SHP77 treated with DMSO at 0.1 percent for 48 hours (cell line): ENCODE measurements at regions not wholly inside any gene's neighbourhood (a gene's known extent, or its start where the extent isn't known, plus 50 kb on each side); places are given as distances from the start of the nearest gene placed in this dataset.

Source experiments
- DNase-seq: peaks from one replicate; lab custom pipeline; 2025; lab: John Stamatoyannopoulos, UW

DNA sequence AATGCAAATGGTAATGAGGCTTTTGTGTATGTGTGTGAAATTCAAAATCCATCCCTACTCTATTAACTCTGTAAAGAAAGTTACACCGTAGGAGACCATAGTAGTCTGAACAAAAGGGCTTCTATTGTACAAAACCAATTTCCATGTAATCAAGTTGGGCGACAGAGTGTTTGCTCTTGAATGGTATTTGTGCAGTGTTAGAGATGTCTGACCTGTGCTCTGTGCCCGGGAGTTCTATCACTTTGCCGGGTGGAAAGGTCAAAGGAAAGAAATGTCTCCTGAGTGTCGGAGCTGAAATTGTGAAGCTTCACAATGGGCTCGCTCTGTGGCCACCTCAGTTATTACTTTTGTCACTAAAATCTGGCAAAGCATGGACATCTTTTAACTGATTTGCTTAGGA lies 312.0 kb downstream of the SAMD5 start:
- DNase-seq: no peak

DNA sequence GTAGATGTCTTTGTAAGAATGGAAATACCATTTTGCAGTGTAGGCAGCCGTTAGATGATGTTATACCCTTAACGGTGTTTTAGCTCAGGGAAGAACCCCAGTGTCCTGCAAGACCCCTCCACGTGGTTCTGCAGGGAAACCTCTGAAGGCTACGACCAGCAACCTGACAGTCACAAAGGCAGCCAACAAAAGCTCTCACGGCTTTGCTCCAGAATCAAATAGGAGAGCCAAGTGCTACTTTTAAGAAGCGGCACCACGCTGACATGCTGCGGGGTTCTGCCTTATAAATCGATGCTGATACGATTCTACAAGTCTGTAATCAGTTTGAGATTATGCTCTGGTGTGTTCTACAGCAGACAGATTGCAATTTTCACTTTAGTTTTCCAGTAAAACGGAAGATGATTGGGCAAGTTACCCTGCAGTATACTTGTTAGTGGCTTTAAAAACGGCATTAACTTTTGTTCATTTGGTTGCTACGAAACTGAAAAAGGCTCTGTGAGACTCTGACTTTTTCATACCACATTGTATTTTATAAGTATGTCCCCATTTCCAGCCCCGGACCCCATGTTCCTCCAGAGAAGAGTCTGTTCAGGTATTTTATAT lies 312.9 kb downstream of the SAMD5 start:
- DNase-seq: no peak

DNA sequence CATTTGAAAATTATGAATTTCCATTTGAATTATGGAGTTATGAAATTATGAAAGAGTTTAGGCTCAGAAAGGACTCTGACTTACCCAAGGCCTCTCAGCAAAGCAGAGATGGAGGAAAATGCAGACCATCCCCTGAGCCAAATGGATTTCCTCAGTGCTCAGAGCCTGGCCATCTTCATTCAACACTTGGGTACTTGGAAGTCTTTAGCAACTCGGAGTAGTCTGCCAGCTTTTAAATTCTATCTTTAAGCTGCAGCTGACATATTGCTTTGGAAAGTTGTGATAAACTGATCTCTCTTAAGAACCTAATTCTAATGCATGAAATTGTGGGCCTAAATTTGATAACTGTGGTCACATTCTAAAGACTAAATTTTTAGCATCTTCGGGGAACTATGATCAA lies 315.4 kb downstream of the SAMD5 start:
- DNase-seq: no peak

DNA sequence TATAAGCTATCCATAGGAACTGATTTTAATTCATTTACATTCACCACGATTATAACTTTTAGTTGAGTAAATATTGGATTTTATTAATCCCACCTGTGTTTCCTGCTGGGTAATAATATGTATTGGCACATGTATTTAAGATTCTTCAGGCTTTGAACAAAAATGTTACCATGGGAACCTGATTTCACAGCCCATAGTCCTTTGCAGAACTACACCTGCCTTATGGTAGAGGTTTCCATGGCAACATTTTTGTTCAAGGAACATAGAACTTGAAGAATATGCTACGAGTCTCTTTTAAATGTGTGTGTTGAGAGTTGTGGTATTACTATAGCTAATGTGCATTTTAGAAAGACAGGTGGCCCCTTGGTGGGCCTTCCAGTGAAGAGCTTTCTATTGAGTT lies 317.4 kb downstream of the SAMD5 start:
- DNase-seq: no peak

DNA sequence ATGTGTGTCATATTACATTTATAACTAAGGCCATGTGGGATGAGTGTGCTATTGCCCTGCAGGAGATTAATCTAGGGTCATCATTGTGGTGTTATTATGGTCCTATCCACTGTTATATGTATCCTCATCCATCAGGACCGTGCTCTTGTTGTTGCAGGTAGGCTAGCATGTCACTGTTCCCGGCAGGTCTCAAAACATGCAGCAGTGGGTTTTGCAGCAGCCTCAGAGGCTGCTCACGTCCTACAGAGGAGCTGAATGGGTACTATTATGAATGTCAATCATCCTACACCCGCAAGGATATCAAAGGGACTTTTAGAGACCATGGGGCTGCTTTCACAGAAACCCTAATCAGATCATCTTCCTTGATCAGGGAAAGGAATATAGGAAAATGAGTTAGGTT lies 318.2 kb downstream of the SAMD5 start:
- no peak for DNase-seq

DNA sequence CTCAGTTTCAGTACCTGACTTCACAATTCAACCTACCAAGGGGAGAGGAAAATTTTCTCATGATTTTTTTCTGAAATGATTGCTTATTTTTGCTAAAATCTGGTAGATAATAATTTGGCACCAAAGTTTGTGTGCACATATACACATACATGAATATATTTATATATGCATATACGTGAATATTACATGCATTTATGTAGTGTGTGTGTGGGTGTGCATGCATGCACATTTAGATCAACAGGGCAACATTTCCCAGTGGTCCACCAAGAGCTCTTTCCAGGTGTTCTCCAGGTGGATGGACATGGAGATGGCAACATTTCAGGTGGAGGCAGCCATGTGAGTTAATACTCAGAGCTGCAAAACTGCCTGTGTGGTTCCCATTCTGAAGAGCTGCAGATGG lies 320.9 kb downstream of the SAMD5 start:
- DNase-seq: no peak

DNA sequence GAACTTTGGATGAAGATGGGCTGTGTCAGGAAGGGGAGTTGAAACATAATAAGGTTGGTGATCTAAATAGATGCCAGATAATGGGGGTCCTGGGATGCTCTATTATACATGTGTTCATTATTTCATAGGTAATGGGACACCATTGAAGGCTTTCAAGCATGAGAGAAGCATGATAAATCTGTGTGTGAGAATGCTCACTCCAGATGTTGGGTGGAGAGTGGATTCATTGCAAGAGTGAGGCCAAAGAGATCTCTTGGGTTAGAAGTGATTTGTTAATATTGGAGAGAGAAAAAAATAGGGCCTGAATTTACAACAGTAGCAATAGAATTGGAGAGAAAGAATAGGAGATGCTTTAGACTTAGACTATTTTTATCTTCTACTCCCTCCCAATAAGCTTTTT lies 321.3 kb downstream of the SAMD5 start:
- DNase-seq: no peak

DNA sequence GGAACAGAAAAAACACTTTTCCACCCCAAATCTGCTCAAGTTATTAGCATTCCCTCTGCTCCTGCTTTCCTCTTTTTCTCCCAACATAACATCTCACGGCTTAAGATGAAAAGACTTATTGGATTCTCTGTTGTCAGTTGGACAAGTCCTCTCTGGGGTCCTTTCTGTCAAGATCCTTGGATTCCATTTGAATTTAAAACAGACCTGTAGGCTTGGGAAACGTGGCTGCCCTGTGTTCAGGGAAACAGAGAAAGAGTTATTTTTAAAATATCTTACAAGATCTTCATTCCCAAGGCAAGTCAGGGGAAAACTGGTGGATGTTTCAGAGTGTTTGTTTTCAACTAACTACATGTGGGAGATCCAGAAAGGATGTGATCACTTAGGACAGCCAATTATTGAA lies 322.9 kb downstream of the SAMD5 start:
- DNase-seq: no peak

DNA sequence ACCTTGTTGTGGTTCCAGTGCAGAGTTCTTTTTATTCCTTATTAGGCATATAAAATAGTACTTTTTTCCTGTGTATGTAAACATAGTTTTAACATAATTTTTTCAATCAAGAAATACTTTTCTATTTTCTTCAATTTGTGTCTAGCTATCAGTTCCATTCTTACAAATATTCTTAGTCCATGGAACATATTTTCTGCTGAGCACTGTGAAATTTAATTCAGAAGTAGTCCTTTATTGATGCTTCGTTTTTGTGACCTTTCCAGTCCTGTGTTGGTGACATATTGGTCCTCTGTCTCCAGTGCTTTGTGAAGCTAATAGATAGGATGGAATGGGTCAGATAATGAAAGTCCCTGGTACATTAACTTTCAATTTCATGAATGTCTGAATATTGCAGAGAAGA lies 325.1 kb downstream of the SAMD5 start:
- no peak for DNase-seq

DNA sequence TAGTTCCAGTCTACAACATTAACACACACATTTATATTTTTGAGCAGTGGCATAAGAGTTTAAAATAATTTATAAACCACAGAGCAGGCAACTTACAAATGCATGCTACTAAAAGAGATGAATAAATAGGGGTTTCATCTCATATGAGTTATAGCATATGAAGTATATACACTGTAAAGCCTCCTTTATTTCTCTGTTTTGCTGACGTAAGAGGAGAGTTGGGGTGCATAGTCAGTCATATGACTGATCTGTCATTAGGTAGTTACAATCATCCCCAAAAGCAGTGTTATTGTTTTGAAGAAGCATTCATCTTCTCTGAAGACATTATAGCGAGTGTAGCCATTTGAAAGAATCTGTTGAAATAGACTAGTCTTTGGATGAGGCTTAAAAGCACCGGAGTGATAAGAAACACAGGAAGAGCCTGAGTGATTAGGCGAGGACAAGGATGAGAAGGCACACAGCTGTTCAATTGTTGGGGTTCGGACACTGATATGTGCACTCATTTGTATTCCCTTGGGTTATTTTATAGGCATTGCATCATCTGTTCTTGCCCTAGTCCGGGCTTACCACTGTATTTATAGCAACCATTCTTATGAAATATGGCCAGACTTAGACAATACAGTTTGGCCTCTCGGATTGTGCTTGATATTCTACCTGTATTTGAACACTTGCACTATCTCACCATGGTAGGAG lies 325.7 kb downstream of the SAMD5 start:
- no peak for DNase-seq

DNA sequence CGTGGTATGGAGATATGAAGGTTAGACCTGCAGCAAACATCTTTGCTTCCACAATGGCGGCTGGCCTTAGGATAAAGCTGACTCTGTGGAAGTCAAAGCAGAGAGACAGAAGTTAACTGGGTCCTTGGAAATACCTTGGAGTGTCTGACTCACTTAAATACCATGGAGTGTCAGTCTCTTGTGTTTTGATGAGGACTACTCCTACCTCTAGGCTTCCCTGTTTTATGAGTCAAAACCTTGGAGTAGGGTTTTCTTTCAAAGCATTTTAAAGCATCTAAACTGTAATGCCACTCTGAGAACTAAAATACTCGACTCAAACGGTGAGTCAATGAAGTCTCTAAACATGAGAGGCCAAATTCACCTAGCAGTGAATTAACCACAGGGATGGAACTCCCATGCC lies 329.1 kb downstream of the SAMD5 start:
- no peak for DNase-seq

DNA sequence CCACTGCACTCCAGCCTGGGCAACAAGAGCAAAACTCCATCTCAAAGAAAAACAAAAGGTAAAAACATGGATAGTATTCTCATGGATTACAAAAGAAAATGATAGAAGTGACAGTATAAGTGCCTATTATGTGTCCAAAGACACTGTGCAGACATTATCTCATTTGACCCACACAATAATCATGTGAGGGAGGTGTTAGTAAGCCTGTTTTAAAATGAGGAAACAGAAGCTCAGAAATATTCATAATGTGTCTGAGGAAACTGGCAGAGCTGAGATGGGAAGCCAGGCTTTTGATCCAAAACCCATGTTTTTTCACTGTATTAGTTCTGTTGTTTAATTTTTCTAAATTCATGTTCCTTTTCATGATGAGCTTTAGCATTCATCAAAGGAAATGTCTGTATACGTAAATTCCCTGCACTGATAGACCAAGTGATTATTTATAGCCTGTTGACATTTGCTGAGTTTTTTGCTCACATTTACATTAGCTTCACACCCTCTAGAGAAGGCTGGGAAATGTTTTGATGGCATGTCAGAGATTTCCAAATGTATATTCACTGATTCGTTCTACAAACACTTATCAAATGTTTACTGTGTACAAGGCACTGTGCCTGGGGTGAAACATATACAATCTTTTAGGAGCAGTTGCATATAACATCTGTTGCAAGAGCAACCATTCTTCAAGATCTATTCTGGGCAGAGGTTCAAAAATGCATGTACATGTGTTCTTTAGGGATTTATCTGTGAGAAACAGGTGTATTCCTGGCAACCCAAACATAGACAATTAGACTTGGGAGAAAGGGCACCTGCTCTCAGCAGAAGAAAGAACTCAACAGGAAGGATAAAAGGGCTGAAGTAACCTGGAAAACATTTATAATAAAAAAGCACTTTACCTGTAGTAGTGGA lies 331.5 kb downstream of the SAMD5 start:
- peak; percentile 28 for DNase-seq

DNA sequence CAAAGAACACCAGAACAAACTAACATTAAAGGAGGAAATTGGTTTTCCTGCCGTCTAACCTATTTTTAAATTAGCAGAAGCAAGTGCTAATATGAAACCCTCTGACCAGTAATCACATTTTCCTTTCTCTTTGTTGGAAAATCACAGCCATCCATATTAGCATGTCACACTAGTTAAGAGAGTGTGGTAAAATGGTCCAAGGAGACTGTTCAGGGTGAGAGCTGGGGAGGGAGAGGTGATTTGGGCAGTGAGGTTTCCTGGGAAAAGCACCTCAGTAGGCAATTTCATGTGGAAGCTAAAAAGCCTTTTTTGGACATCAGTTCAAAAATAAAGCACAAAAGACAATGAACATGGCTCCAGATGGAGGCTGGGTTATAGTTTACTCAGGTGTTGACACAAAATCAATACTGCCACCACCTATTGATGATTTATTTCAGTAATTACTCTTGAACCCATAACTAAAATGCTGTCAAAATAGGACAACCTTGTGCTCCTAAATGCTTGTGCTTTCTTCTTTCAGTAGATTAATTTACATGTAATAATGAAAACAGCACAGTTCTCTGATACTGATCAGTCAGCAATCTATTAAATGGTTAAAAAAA lies 333.2 kb downstream of the SAMD5 start:
- DNase-seq: no peak

DNA sequence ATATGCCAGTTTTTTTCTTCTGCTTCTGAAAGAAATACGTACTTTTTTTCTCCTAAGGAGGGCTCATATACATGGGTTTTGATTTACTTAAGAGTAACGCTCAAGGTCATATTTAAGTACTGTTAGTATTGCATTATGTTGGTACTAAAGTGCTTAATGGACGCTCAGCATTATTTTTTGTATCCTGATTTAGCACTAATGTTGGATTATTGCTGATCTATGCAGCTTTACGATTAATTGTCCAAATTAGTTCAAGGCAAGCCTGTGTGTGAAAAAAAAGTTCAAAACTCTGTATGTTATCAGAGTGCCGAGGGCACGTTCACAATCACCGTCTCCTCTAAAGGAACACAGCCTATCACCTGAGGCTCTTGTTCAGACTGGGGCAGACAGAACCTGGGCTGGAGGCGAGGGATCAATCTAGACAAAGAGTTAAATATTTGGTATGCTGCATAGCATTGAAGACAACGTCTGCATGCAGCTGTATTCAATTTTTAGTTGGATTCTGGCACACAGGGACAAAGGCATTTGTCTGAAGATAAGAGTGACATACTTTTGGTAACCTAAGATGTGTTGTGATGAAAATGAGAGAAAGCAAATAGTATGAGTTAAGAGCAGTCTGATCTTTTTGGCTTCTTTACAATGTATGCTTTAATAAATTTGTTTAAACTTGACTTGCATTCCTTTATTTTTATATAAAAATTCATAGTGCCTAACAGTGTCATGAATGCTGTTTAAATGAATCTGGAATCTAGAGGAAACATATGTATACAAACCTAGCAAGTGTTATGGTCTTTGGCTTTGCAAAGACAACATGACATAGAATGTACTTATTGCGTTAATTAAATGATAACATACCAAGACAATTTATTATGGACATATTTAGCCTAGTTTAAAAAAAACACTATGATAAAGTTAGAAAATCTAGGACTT lies 341.2 kb downstream of the SAMD5 start:
- no peak for DNase-seq

DNA sequence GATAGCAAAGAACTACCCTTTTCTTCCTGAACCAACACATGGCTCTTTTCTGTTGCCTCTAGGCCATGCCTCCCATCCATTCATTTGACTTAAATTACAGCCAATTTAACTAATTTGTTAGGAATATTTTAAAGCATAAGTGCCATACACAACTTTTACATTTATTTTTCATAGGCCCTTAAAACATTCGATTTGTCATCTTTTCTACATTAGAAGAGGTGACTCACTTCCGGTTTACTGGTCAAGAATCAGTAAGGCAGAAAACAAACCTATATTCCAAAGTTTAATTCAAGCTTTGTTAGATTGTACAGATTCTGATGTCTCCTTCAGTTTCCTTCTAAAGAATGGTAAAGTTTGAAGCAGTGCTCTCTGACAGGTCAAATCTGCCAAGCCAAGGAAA lies 344.3 kb downstream of the SAMD5 start:
- DNase-seq: no peak

DNA sequence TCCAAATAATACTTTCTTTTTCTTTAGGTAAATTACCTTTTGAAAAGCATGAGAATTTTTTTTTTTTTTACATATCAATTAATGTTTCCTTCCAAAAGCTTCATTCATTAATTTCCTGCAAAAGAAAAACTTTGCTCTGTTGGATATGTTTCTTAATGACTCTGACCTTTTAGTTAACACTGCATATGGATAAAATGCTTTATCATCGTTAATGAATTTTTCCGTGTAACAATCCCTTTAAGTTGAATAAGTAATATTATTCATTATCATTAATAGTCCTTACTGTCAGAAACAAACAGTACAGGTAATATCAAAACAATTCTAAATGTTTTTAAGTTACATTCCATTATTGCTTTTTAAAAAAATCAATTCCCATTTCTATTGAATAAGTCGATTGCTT lies 345.1 kb downstream of the SAMD5 start:
- DNase-seq: no peak

DNA sequence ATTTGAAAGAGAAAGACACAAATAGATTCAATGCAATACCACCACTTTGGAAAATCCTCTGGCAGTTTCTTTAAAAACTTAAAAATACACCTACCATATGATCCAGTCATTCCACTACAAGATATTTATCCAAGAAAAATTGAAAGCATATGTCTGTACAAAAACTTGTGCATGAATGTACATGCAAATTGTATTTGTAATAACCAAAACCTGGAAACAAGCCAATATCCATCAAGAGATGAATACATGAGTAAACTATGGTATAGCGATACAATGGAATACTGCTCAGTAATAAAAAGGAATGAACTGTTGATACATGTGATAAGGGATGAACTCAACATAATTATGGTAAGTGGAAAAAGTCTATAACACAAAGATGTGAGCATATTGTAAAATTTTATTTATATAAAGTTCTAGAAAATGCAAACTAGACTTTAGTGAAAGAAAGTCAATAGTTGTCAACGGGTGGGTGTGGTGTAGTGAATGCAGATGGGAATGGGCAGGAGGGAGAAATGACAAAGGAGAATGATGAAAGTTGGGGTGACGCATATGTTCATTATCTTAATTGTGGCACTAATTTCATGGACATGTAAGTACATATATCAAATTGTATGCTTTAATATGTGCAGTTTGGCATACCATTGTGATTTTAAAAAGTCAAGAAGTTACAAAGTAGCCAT lies 347.5 kb downstream of the SAMD5 start:
- no peak for DNase-seq

DNA sequence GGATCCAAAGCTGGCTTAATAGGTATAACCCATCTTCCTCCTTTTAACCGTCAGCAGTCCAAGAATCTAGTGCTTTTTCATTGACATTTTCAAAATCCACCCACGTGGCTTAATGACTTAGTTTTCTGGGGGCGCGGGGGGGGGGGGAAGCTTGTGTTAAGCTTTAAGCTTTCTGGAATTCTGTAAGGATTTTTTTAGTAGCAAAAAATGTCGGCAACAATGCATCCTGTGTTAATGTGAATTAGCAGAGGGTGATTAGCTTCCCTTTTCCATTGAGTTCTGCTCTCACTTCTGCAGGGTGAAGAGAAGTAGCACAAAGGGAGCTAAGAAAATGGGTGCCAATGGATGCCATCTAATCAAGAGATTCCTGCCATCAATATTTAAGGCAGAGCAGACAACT lies 348.2 kb downstream of the SAMD5 start:
- DNase-seq: no peak

DNA sequence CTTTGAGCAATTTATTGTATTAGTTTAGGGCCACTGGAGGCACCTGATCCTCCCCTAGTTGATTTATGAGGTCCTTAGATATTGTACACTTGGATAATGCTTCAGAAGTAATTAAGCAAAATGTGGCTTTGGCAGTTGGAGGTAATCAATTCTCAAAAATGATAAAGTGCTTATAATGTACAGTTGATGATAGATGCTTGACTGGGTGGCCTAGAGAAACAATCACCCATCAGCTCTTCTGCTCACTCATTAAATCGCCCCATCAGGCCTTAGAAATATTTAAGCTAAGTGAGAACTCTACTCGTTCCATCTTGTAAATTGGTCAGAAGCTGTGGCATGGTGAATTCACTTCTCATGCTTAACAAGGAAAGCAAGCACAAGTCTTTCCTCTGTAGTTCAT lies 349.9 kb downstream of the SAMD5 start:
- no peak for DNase-seq

DNA sequence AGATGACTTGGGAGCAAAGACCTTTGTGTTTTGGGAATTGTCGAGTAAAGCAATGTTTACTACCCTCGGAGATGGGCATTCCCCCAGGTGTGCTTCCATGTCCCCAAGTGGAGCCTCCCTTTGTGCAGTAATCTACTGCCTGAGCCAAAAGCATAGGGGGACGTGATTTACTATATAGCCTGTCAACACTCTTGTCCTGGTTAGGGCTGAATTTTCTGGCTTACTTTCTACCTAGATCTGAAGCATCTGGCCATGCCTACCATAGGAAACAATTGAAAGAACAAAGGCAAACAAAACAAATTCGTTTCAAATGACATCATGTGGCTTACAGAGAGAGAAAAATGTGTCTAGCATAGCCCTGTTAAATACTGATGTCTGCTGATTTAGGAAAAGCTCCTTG lies 350.6 kb downstream of the SAMD5 start:
- no peak for DNase-seq

DNA sequence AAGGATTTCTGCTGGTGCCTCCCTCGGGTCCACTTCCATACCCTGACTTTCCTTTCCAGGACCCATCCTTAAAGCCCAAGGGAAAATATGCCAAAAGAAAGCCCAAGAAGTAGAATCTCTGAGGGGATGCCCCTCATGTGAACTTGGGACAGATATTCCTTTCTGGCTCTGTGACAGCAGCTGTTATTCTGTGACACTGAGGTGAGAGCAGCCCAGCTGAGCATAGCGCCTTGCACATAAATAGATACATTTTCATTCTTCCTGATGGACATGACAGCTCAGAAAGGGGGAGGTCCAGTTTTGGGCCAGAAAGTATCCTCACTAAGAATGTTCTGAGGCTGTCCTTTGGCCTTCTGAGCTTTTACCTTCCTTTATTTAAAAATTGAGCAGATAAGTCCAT lies 353.2 kb downstream of the SAMD5 start:
- no peak for DNase-seq
